ENCODE measurements at regions not wholly inside any gene's neighbourhood (a gene's known extent, or its start where the extent isn't known, plus 50 kb on each side); places are given as distances from the start of the nearest gene placed in this dataset.

- Histone ChIP-seq H3K27ac (ENCODE audit: low read depth, low read length) (no peak overlapping the region), H3K27me3 (ENCODE audit: control insufficient read depth, insufficient read depth, low read length) (no peaks in the 10 kb centered on the region), H3K4me1 (ENCODE audit: control insufficient read depth, insufficient read depth, low read length) (no peaks in the 10 kb centered on the region), H3K9ac (ENCODE audit: low read length) (no peak overlapping the region), H3K36me3 (ENCODE audit: control insufficient read depth, insufficient read depth, low read length) (no peaks in the 10 kb centered on the region), H3K4me3 (ENCODE audit: low read length) (no peak overlapping the region)
Measured at GRCh38 chr6:108734271-108734922, 113.8 kb upstream of the ARMC2 start.

- H3K4me1 ChIP-seq (ENCODE audit: control insufficient read depth, insufficient read depth, low read length): no peaks in the 10 kb centered on the region
- no peaks in the 10 kb centered on the region for H3K36me3 ChIP-seq (ENCODE audit: control insufficient read depth, insufficient read depth, low read length)
- no peaks in the 10 kb centered on the region for H3K27me3 ChIP-seq (ENCODE audit: control insufficient read depth, insufficient read depth, low read length)
- no peak overlapping the region for H3K4me3 ChIP-seq (ENCODE audit: low read length)
- no peak overlapping the region for H3K27ac ChIP-seq (ENCODE audit: low read depth, low read length)
- H3K9ac ChIP-seq (ENCODE audit: low read length): no peak overlapping the region
Measured at GRCh38 chr6:108735310-108736001, 112.8 kb upstream of the ARMC2 start.

- Histone ChIP-seq H3K4me1 (ENCODE audit: control insufficient read depth, insufficient read depth, low read length) (no peaks in the 10 kb centered on the region), H3K36me3 (ENCODE audit: control insufficient read depth, insufficient read depth, low read length) (no peaks in the 10 kb centered on the region), H3K27ac (ENCODE audit: low read depth, low read length) (no peak overlapping the region), H3K9ac (ENCODE audit: low read length) (no peak overlapping the region), H3K27me3 (ENCODE audit: control insufficient read depth, insufficient read depth, low read length) (no peaks in the 10 kb centered on the region), H3K4me3 (ENCODE audit: low read length) (no peak overlapping the region)
Measured at GRCh38 chr6:108736002-108736361, 112.2 kb upstream of the ARMC2 start.

- Histone ChIP-seq H3K4me3 (ENCODE audit: low read length) (no peak overlapping the region), H3K4me1 (ENCODE audit: control insufficient read depth, insufficient read depth, low read length) (peaks cover 4% of the 10 kb centered on the region), H3K9ac (ENCODE audit: low read length) (no peak overlapping the region), H3K27me3 (ENCODE audit: control insufficient read depth, insufficient read depth, low read length) (no peaks in the 10 kb centered on the region), H3K27ac (ENCODE audit: low read depth, low read length) (no peak overlapping the region), H3K36me3 (ENCODE audit: control insufficient read depth, insufficient read depth, low read length) (no peaks in the 10 kb centered on the region)
Measured at GRCh38 chr6:108736832-108737231, 111.4 kb upstream of the ARMC2 start.

GRCh38 chr6:108737594-108738546, 110.4 kb upstream of the ARMC2 start:
- Histone ChIP-seq H3K9ac (ENCODE audit: low read length) (no peak overlapping the region), H3K36me3 (ENCODE audit: control insufficient read depth, insufficient read depth, low read length) (no peaks in the 10 kb centered on the region), H3K4me1 (ENCODE audit: control insufficient read depth, insufficient read depth, low read length) (peaks cover 4% of the 10 kb centered on the region), H3K27ac (ENCODE audit: low read depth, low read length) (no peak overlapping the region), H3K4me3 (ENCODE audit: low read length) (no peak overlapping the region), H3K27me3 (ENCODE audit: control insufficient read depth, insufficient read depth, low read length) (no peaks in the 10 kb centered on the region)

- no peaks in the 10 kb centered on the region for H3K27me3 ChIP-seq (ENCODE audit: control insufficient read depth, insufficient read depth, low read length)
- H3K4me3 ChIP-seq (ENCODE audit: low read length): no peak overlapping the region
- H3K27ac ChIP-seq (ENCODE audit: low read depth, low read length): no peak overlapping the region
- no peak overlapping the region for H3K9ac ChIP-seq (ENCODE audit: low read length)
- H3K4me1 ChIP-seq (ENCODE audit: control insufficient read depth, insufficient read depth, low read length): peaks cover 4% of the 10 kb centered on the region
- no peaks in the 10 kb centered on the region for H3K36me3 ChIP-seq (ENCODE audit: control insufficient read depth, insufficient read depth, low read length)
Measured at GRCh38 chr6:108738684-108739416, 109.4 kb upstream of the ARMC2 start.

GRCh38 chr6:108739496-108740330, 108.5 kb upstream of the ARMC2 start:
- no peak overlapping the region for H3K4me3 ChIP-seq (ENCODE audit: low read length)
- no peaks in the 10 kb centered on the region for H3K27me3 ChIP-seq (ENCODE audit: control insufficient read depth, insufficient read depth, low read length)
- peaks cover 4% of the 10 kb centered on the region for H3K4me1 ChIP-seq (ENCODE audit: control insufficient read depth, insufficient read depth, low read length)
- H3K27ac ChIP-seq (ENCODE audit: low read depth, low read length): no peak overlapping the region
- no peak overlapping the region for H3K9ac ChIP-seq (ENCODE audit: low read length)
- no peaks in the 10 kb centered on the region for H3K36me3 ChIP-seq (ENCODE audit: control insufficient read depth, insufficient read depth, low read length)

- H3K9ac ChIP-seq (ENCODE audit: low read length): no peak overlapping the region
- no peak overlapping the region for H3K27ac ChIP-seq (ENCODE audit: low read depth, low read length)
- H3K27me3 ChIP-seq (ENCODE audit: control insufficient read depth, insufficient read depth, low read length): no peaks in the 10 kb centered on the region
- peaks cover 6% of the 10 kb centered on the region for H3K4me1 ChIP-seq (ENCODE audit: control insufficient read depth, insufficient read depth, low read length)
- H3K4me3 ChIP-seq (ENCODE audit: low read length): no peak overlapping the region
- H3K36me3 ChIP-seq (ENCODE audit: control insufficient read depth, insufficient read depth, low read length): no peaks in the 10 kb centered on the region
Measured at GRCh38 chr6:108741331-108741989, 106.8 kb upstream of the ARMC2 start.

GRCh38 chr6:108742041-108742440, 106.2 kb upstream of the ARMC2 start:
- Histone ChIP-seq H3K9ac (ENCODE audit: low read length) (no peak overlapping the region), H3K27ac (ENCODE audit: low read depth, low read length) (no peak overlapping the region), H3K27me3 (ENCODE audit: control insufficient read depth, insufficient read depth, low read length) (no peaks in the 10 kb centered on the region), H3K4me3 (ENCODE audit: low read length) (no peak overlapping the region), H3K4me1 (ENCODE audit: control insufficient read depth, insufficient read depth, low read length) (peaks cover 12% of the 10 kb centered on the region), H3K36me3 (ENCODE audit: control insufficient read depth, insufficient read depth, low read length) (no peaks in the 10 kb centered on the region)

GRCh38 chr6:108744244-108744972, 103.8 kb upstream of the ARMC2 start:
- Histone ChIP-seq H3K27ac (ENCODE audit: low read depth, low read length) (no peak overlapping the region), H3K9ac (ENCODE audit: low read length) (no peak overlapping the region), H3K36me3 (ENCODE audit: control insufficient read depth, insufficient read depth, low read length) (no peaks in the 10 kb centered on the region), H3K4me1 (ENCODE audit: control insufficient read depth, insufficient read depth, low read length) (peaks cover 14% of the 10 kb centered on the region), H3K27me3 (ENCODE audit: control insufficient read depth, insufficient read depth, low read length) (no peaks in the 10 kb centered on the region), H3K4me3 (ENCODE audit: low read length) (no peak overlapping the region)

GRCh38 chr6:108744996-108745395, 103.2 kb upstream of the ARMC2 start:
- H3K4me1 ChIP-seq (ENCODE audit: control insufficient read depth, insufficient read depth, low read length): peaks cover 14% of the 10 kb centered on the region
- H3K27me3 ChIP-seq (ENCODE audit: control insufficient read depth, insufficient read depth, low read length): no peaks in the 10 kb centered on the region
- no peaks in the 10 kb centered on the region for H3K36me3 ChIP-seq (ENCODE audit: control insufficient read depth, insufficient read depth, low read length)
- H3K4me3 ChIP-seq (ENCODE audit: low read length): no peak overlapping the region
- no peak overlapping the region for H3K9ac ChIP-seq (ENCODE audit: low read length)
- H3K27ac ChIP-seq (ENCODE audit: low read depth, low read length): no peak overlapping the region

Data from rectal smooth muscle tissue (tissue), 1 donor.